SK-N-SH (cell line): ENCODE measurements at regions not wholly inside any gene's neighbourhood (a gene's known extent, or its start where the extent isn't known, plus 50 kb on each side); places are given as distances from the start of the nearest gene placed in this dataset.

Experiments
- CTCF ChIA-PET: fragments of 300-600, 350-600 bp; formaldehyde crosslinking; extraction: SDS; loops from one replicate; lab custom pipeline; 2021; lab: Yijun Ruan, JAX
- POLR2A ChIA-PET: fragments of 350-600 bp; sonication (Branson Sonifier 250); formaldehyde crosslinking; extraction: SDS; loops from one replicate; lab custom pipeline; 2020; ENCODE audit warnings: antibody characterized with exemption, inconsistent platforms; lab: Yijun Ruan, JAX
- DNase-seq: peaks from one replicate; pipeline ENCODE4 v3.0.0; 2012
- H2AFZ ChIP-seq: fragments of 200-600 bp; sonication (generic); 2 replicates; pipeline ENCODE4 v1.8.1; 2016; ENCODE audit warnings: antibody characterized with exemption, mild to moderate bottlenecking, low read depth
- H3F3A ChIP-seq: fragments of 200-600 bp; sonication (generic); replicated peaks from 2 replicates; pipeline ENCODE3; 2016; ENCODE audit warnings: antibody characterized with exemption, mild to moderate bottlenecking; ENCODE audit not compliant: insufficient read depth
- H3K27ac ChIP-seq, 2 experiments: fragments of 200-500 bp in 1 of 2; fragments of 200-600 bp in 1 of 2; sonication (Bioruptor generic) in 1 of 2; sonication (generic), shearing (Covaris generic) in 1 of 2; 2 replicates each; pipeline versions ENCODE4 v1.5.1 to v1.6.1; 2014 to 2016; ENCODE audit warnings: low read depth in 2 of 2, inconsistent platforms in 1 of 2, low read length in 1 of 2, mild to moderate bottlenecking in 1 of 2, mixed read lengths in 1 of 2
- H3K27me3 ChIP-seq: fragments of 200-600 bp; sonication (generic), shearing (Covaris generic); 2 replicates; pipeline ENCODE4 v1.6.1; 2016; ENCODE audit warnings: mixed run types; ENCODE audit not compliant: insufficient read depth
- H3K36me3 ChIP-seq, 2 experiments: fragments of 200-500 bp in 1 of 2; fragments of 200-600 bp in 1 of 2; sonication (Bioruptor generic) in 1 of 2; sonication (generic) in 1 of 2; replicated peaks in 1 of 2; 2 replicates each; pipeline versions ENCODE3 to v1.5.1; 2014 to 2016; ENCODE audit warnings: low read length in 1 of 2, mild to moderate bottlenecking in 1 of 2; ENCODE audit not compliant: insufficient read depth in 2 of 2, control insufficient read depth in 1 of 2
- H3K4me1 ChIP-seq, 2 experiments: fragments of 200-500 bp in 1 of 2; fragments of 200-600 bp in 1 of 2; sonication (Bioruptor generic) in 1 of 2; sonication (generic), shearing (Covaris generic) in 1 of 2; 2 replicates each; pipeline versions ENCODE4 v1.5.1 to v1.6.1; 2014 to 2016; ENCODE audit warnings: low read depth in 1 of 2, low read length in 1 of 2, mixed run types in 1 of 2; ENCODE audit not compliant: insufficient read depth in 2 of 2, control insufficient read depth in 1 of 2
- H3K4me2 ChIP-seq: fragments of 200-600 bp; sonication (generic), shearing (Covaris generic); 2 replicates; pipeline ENCODE4 v1.6.1; 2017; ENCODE audit warnings: mixed run types
- H3K4me3 ChIP-seq, 2 experiments: fragments of 200-500 bp in 1 of 2; fragments of 200-600 bp in 1 of 2; sonication (Bioruptor generic) in 1 of 2; sonication (generic), shearing (Covaris generic) in 1 of 2; 2 replicates each; pipeline versions ENCODE4 v1.5.1 to v1.8.1; 2014 to 2016; ENCODE audit warnings: low read depth in 2 of 2, inconsistent platforms in 1 of 2, low read length in 1 of 2, mild to moderate bottlenecking in 1 of 2, mixed read lengths in 1 of 2, moderate library complexity in 1 of 2
- H3K79me2 ChIP-seq: fragments of 200-600 bp; sonication (generic); 2 replicates; pipeline ENCODE4 v1.8.1; 2017; ENCODE audit warnings: mild to moderate bottlenecking; ENCODE audit not compliant: insufficient read depth
- H3K9ac ChIP-seq: fragments of 200-600 bp; sonication (generic); 2 replicates; pipeline ENCODE4 v1.6.1; 2017; ENCODE audit warnings: mixed run types
- H3K9me2 ChIP-seq: fragments of 200-600 bp; sonication (generic); 2 replicates; pipeline ENCODE4 v1.6.1; 2017; ENCODE audit warnings: mixed run types
- H3K9me3 ChIP-seq: fragments of 200-600 bp; sonication (generic); 2 replicates; pipeline ENCODE4 v1.6.1; 2017; ENCODE audit warnings: mixed run types, mild to moderate bottlenecking, moderate library complexity
- H4K20me1 ChIP-seq: fragments of 200-600 bp; sonication (generic); 2 replicates; pipeline ENCODE4 v1.6.1; 2017; ENCODE audit warnings: mild to moderate bottlenecking, mixed run types; ENCODE audit not compliant: insufficient read depth
- CHD2 ChIP-seq: fragments of 150-350 bp; IDR thresholded peaks from 2 replicates; pipeline ENCODE4 v1.6.1; 2018; ENCODE audit warnings: low read length; ENCODE audit not compliant: partially characterized antibody
- CTCF ChIP-seq: fragments of 200-600 bp; sonication (generic); IDR thresholded peaks from 2 replicates; pipeline ENCODE4 v1.6.1; 2017; ENCODE audit warnings: antibody characterized with exemption, mild to moderate bottlenecking, moderate library complexity
- ELF1 ChIP-seq: IDR thresholded peaks from 2 replicates; pipeline ENCODE4 v1.4.0; 2012
- EP300 ChIP-seq, 2 experiments: IDR thresholded peaks; 2 replicates each; pipeline versions ENCODE4 v1.4.0 to v1.6.1; 2012; ENCODE audit warnings: borderline replicate concordance in 1 of 2, low read depth in 1 of 2, low read length in 1 of 2
- EZH2phosphoT487 ChIP-seq: fragments of 200-600 bp; sonication (generic); IDR thresholded peaks from 2 replicates; pipeline ENCODE4 v1.6.1; 2017; ENCODE audit warnings: low read depth, mixed run types, mild to moderate bottlenecking, antibody characterized with exemption, moderate library complexity, borderline replicate concordance
- GABPA ChIP-seq: IDR thresholded peaks from 2 replicates; pipeline ENCODE4 v1.4.0; 2012; ENCODE audit warnings: low read depth, mild to moderate bottlenecking
- MXI1 ChIP-seq: IDR thresholded peaks from 2 replicates; pipeline ENCODE4 v1.6.1; 2012; ENCODE audit warnings: mild to moderate bottlenecking, low read depth, low read length, improper control_type of control experiment
- POLR2AphosphoS5 ChIP-seq: IDR thresholded peaks from 2 replicates; pipeline ENCODE4 v1.6.1; 2012; ENCODE audit warnings: low read depth, low read length
- RAD21 ChIP-seq: IDR thresholded peaks from 2 replicates; pipeline ENCODE4 v1.6.1; 2012; ENCODE audit warnings: mild to moderate bottlenecking, low read length
- REST ChIP-seq: IDR thresholded peaks from 2 replicates; pipeline ENCODE4 v1.6.1; 2012; ENCODE audit warnings: mild to moderate bottlenecking, low read depth, low read length, moderate library complexity
- RXRA ChIP-seq: IDR thresholded peaks from 2 replicates; pipeline ENCODE4 v1.4.0; 2012; ENCODE audit warnings: low read depth, mild to moderate bottlenecking, borderline replicate concordance
- SIN3A ChIP-seq: IDR thresholded peaks from 2 replicates; pipeline ENCODE4 v1.6.1; 2012; ENCODE audit warnings: low read depth, mild to moderate bottlenecking, low read length, moderate library complexity, borderline replicate concordance
- TAF1 ChIP-seq: IDR thresholded peaks from 2 replicates; pipeline ENCODE4 v1.6.1; 2012; ENCODE audit warnings: low read depth, mild to moderate bottlenecking, low read length, moderate library complexity, borderline replicate concordance
- USF2 ChIP-seq: fragments of 150-350 bp; IDR thresholded peaks from 2 replicates; pipeline ENCODE4 v1.6.1; 2017; ENCODE audit warnings: antibody characterized with exemption, low read length, low read depth, borderline replicate concordance
- YY1 ChIP-seq: IDR thresholded peaks from 2 replicates; pipeline ENCODE4 v1.4.0; 2012; ENCODE audit warnings: low read depth, mild to moderate bottlenecking
- WGBS: methylation state at CpG from one replicate; pipeline ENCODE4 v1.1.6; 2017; ENCODE audit warnings: low lambda C conversion rate; 5-methylcytosine and 5-hydroxymethylcytosine counted together
- TF ChIP-seq, protein P1 (sequence below): IDR thresholded peaks from 2 replicates; pipeline ENCODE4 v1.4.0; 2012; ENCODE audit warnings: low read depth, borderline replicate concordance
- TF ChIP-seq, protein P2 (sequence below): IDR thresholded peaks from 2 replicates; pipeline ENCODE4 v1.4.0; 2012; ENCODE audit warnings: low read depth, borderline replicate concordance
- TF ChIP-seq, protein P3 (sequence below): IDR thresholded peaks from 2 replicates; pipeline ENCODE4; 2012
- TF ChIP-seq, protein P4 (sequence below): fragments of 150-350 bp; IDR thresholded peaks from 2 replicates; pipeline ENCODE4 v1.6.1; 2016; ENCODE audit warnings: mild to moderate bottlenecking, low read depth, low read length

DNA sequence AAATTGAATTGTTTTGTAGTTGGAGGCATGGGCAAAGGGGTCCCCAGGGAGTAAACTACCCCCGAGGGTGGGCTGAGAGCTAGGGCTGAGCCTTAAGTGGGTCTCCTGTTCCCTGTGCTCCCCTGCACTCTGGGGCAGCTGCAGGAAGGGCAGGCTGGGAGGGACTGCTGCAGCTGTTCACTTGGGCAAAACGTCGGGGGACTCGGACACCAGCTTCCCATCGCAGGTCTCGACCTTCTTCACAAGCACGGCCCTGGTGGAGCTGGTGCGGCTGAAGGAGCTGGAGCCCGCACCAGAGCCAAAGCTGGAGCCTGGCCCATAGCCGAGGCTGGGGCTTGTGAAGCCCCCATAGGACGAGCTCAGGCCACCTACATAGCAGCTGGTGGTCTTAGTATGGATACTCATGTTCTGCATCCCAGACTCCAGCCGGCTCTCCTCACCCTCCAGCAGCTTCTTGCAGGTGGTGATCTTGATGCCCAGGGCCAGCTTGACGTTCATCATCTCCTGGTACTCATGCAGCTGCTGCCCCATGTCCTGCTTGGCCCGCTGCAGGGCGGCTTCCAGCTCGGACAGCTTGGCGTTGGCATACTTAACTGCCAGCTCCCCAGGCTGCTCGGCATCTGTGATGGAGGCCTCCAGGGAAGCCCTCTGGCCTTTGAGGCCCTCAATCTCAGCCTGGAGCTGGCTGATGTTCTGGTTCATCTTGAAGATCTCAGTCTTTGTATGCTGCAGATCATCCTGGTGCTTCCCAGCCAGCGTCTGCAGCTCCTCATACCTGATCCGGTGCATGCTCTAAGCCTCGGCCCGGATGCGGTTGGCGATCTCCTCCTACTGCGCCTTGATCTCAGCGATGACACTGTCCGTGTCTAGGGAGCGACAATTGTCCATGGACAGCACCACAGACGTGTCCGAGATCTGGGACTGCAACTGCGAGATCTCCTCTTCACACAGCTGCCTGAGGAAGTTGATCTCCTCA is 423.5 kb upstream of the ARPP21 start:
- DNase-seq, result no peak
- H3K4me1 ChIP-seq, result no peaks in the 10 kb centered on the region
- WGBS, result 79% methylated on average over 17 of the region's 31 CpGs
- H3K4me2 ChIP-seq, result no peak overlapping the region
- no peak overlapping the region for H2AFZ ChIP-seq
- no peaks in the 10 kb centered on the region for H3K36me3 ChIP-seq
- no peaks in the 10 kb centered on the region for H3K9me2 ChIP-seq
- no peaks in the 10 kb centered on the region for H3K79me2 ChIP-seq
- ChIA-PET POLR2A (no interaction called here), CTCF (no interaction called here)
- no peaks in the 10 kb centered on the region for H3K9me3 ChIP-seq
- TF ChIP-seq CHD2 (no peak), YY1 (no peak), RXRA (no peak), GABPA (no peak), CTCF (no peak), USF2 (no peak), EZH2phosphoT487 (no peak), MXI1 (no peak), SIN3A (no peak), ELF1 (no peak), POLR2AphosphoS5 (no peak), TAF1 (no peak), RAD21 (no peak), EP300 (IDR thresholded peaks at IDR 0.05; ENCODE audit: borderline replicate concordance in 1 of 2, low read depth in 1 of 2, low read length in 1 of 2) (no peak), REST (no peak)
- TF ChIP-seq, protein P1, sequence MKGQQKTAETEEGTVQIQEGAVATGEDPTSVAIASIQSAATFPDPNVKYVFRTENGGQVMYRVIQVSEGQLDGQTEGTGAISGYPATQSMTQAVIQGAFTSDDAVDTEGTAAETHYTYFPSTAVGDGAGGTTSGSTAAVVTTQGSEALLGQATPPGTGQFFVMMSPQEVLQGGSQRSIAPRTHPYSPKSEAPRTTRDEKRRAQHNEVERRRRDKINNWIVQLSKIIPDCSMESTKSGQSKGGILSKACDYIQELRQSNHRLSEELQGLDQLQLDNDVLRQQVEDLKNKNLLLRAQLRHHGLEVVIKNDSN, result no peak
- TF ChIP-seq, protein P2, sequence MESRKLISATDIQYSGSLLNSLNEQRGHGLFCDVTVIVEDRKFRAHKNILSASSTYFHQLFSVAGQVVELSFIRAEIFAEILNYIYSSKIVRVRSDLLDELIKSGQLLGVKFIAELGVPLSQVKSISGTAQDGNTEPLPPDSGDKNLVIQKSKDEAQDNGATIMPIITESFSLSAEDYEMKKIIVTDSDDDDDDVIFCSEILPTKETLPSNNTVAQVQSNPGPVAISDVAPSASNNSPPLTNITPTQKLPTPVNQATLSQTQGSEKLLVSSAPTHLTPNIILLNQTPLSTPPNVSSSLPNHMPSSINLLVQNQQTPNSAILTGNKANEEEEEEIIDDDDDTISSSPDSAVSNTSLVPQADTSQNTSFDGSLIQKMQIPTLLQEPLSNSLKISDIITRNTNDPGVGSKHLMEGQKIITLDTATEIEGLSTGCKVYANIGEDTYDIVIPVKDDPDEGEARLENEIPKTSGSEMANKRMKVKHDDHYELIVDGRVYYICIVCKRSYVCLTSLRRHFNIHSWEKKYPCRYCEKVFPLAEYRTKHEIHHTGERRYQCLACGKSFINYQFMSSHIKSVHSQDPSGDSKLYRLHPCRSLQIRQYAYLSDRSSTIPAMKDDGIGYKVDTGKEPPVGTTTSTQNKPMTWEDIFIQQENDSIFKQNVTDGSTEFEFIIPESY, result no peak
- TF ChIP-seq, protein P3, sequence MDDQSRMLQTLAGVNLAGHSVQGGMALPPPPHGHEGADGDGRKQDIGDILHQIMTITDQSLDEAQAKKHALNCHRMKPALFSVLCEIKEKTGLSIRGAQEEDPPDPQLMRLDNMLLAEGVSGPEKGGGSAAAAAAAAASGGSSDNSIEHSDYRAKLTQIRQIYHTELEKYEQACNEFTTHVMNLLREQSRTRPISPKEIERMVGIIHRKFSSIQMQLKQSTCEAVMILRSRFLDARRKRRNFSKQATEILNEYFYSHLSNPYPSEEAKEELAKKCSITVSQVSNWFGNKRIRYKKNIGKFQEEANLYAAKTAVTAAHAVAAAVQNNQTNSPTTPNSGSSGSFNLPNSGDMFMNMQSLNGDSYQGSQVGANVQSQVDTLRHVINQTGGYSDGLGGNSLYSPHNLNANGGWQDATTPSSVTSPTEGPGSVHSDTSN, result no peak
- TF ChIP-seq, protein P4, sequence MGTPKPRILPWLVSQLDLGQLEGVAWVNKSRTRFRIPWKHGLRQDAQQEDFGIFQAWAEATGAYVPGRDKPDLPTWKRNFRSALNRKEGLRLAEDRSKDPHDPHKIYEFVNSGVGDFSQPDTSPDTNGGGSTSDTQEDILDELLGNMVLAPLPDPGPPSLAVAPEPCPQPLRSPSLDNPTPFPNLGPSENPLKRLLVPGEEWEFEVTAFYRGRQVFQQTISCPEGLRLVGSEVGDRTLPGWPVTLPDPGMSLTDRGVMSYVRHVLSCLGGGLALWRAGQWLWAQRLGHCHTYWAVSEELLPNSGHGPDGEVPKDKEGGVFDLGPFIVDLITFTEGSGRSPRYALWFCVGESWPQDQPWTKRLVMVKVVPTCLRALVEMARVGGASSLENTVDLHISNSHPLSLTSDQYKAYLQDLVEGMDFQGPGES, result no peak
- H3K27me3 ChIP-seq, result no peaks in the 10 kb centered on the region
- H3K4me3 ChIP-seq, result no peak overlapping the region
- no peaks in the 10 kb centered on the region for H3F3A ChIP-seq
- no peaks in the 10 kb centered on the region for H4K20me1 ChIP-seq
- H3K27ac ChIP-seq, result no peak overlapping the region
- H3K9ac ChIP-seq, result no peak overlapping the region
